Astrocyte (in vitro differentiated cells and primary cell): ENCODE measurements at regions not wholly inside any gene's neighbourhood (a gene's known extent, or its start where the extent isn't known, plus 50 kb on each side); places are given as distances from the start of the nearest gene placed in this dataset.

Source experiments
- CTCF ChIP-seq: IDR thresholded peaks from 2 replicates; pipeline ENCODE4 v1.5.1; 2011; ENCODE audit warnings: low read depth, mild to moderate bottlenecking, inconsistent platforms, low read length, moderate library complexity; ENCODE audit not compliant: insufficient read depth
- EZH2 ChIP-seq: IDR thresholded peaks from 2 replicates; pipeline ENCODE4 v1.6.1; 2012; ENCODE audit warnings: mild to moderate bottlenecking, low read length, inconsistent platforms; ENCODE audit not compliant: insufficient read depth

GRCh38 chr1:63046539-63046938 is 262.6 kb downstream of the ATG4C start:
- TF ChIP-seq CTCF (no peak), EZH2 (no peak)
